HG03139 (cell line): ENCODE measurements at regions not wholly inside any gene's neighbourhood (a gene's known extent, or its start where the extent isn't known, plus 50 kb on each side); places are given as distances from the start of the nearest gene placed in this dataset.
"Not testable (repeated sequence)": the region's sequence is repeated elsewhere in the genome, so short reads cannot be mapped to it uniquely, and the experiment has no call there.

Source experiments
- ATAC-seq: cut with Tn5 transposase; IDR thresholded peaks from one replicate; pipeline ENCODE4 v1.9.1; 2021; ENCODE audit not compliant: unreplicated experiment

GRCh38 chr2:118791483-118791882 is 56.0 kb downstream of the EN1 start:
- ATAC-seq: no peak

DNA sequence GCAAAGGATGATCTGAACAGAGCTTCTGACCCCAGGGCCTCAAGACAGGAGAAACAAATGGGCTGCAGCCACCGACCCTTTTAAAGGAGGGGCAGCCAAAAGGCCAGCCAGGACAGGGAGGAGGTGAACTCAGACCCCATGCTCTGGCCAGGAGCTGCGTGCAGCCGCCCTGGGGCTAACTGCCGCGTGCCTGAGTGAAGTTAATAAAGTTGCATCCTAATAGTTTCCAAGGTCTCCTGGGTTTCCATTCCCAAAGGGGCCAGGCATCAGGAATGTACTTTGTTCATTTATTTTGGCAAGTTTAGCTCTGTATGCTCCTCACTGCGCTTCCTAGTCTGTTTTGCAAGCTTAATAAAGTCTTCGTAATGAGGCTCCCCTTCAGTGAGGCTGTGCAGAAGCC is 60.7 kb downstream of the EN1 start:
- ATAC-seq: no peak

DNA sequence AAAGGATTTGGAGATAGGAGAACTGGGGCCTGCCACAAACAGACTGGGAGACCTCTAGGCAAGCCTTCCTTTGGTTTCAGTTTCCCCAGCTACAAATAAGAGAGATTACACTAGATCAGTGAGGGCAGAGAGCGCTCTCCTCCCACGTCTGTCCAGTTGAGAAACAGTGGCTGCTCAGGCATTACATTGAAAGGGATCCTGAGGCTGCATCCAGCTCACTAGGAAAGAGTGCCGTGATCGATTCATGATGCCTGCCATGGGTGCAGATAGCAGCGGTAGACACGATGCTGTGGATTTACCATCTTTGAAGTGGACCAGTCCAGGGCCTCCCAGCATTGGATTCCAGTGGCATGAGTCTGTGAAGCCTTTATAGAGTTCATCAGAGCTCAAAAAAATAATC is 62.6 kb downstream of the EN1 start:
- ATAC-seq: no peak

GRCh38 chr2:118779362-118779761 is 68.1 kb downstream of the EN1 start:
- ATAC-seq: no peak

GRCh38 chr2:118774458-118775133 is 72.9 kb downstream of the EN1 start:
- ATAC-seq: no peak

DNA sequence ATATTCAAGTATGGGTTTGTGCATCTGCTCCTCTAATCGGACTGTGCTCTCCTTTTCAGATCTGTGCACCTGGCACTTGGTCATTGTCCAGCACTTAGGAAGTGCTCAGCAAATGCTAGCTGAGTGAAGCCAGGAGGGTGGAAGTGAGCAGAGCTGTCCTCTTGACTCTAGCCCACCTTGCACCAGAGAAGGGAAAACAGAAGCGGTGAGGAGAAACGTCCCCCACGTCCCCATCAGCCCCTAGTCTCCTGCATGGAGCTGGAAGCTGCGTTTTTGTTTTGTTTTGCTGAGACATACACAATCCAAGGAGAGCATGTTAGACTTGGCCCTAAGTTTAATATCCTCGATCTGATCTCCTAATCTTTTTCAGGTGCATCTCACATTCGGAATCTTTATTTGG is 73.6 kb downstream of the EN1 start:
- ATAC-seq: no peak

- ATAC-seq: no peak
These were observed 74.8 kb downstream of the EN1 start for GRCh38 chr2:118772487-118773200.

DNA sequence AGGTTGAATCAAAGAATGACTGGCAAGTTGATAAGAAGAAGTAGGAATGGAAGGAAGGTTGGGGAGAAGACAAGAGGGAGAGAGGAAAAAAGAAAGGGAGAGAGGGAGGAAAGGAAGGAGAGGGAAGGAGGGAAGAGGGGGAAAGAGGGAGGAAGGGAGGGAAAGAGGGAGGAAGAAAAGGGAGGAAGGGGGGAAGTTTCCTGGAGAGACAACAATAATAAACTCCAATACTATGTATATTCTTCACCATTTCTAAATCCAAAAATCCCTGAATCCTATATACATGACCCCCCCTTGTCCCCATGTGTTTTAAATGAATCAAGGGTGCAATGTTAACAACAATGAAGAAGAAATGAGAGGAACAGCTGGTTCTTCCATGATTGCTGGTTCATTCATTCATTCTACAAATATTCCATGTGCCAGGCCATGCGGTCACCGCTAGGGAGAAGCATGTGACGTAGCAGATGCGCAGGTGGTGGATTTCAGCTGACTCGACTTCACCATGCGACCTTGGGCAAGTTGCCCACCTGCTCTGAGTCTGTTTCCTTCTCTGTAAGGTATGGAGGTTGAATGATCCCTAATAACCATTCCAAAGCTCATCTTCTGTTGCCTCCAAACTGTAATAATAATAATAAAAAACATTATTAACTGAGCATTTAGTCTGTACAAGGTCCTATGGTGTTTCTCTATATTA is 77.6 kb downstream of the EN1 start:
- ATAC-seq: no peak

- ATAC-seq: no peak
These were observed 80.6 kb downstream of the EN1 start for GRCh38 chr2:118766871-118767270.

- ATAC-seq: no peak
These were observed 82.6 kb downstream of the EN1 start for GRCh38 chr2:118764855-118765254.

- no peak for ATAC-seq
These were observed 83.7 kb downstream of the EN1 start for GRCh38 chr2:118763797-118764196.

- ATAC-seq: no peak
These were observed 85.2 kb downstream of the EN1 start for GRCh38 chr2:118762290-118762689.

- ATAC-seq: no peak
These were observed 85.7 kb downstream of the EN1 start for GRCh38 chr2:118761771-118762170.

- ATAC-seq: no peak
These were observed 91.5 kb downstream of the EN1 start for GRCh38 chr2:118755901-118756300.

- no peak for ATAC-seq
These were observed 92.1 kb downstream of the EN1 start for GRCh38 chr2:118755384-118755783.

GRCh38 chr2:118752762-118753429 is 94.6 kb downstream of the EN1 start:
- no peak for ATAC-seq

GRCh38 chr2:118750959-118751565 is 96.4 kb downstream of the EN1 start:
- no peak for ATAC-seq

DNA sequence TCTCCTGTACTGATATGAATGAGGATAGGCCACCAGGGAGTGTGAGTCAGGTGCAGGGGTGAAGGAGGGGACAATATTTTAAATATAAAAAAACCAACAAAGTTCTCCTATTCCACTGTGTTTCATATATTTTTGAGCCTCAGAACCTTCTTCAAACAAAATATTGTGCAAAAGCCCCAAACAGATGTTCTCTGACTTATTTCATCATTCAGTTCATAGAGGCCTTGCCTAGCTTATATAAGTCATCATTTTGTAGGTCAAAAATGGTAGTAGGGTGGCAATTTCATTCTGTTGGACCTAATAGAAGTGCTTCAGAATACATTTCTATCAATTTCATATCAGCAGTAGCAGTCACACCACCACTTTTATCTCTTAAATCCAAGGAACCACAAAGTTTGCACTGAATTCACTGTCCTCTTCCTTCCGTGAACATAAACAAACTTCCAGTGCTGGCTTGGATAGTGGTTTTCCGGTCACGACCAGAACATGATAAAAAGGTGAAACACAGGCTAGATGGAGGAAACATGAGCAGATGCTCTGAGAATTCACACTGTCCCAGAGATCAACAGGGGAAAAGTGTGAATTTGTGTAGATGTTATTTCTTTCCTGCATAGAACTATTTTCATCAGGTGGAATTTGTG is 99.1 kb downstream of the EN1 start:
- ATAC-seq: no peak

DNA sequence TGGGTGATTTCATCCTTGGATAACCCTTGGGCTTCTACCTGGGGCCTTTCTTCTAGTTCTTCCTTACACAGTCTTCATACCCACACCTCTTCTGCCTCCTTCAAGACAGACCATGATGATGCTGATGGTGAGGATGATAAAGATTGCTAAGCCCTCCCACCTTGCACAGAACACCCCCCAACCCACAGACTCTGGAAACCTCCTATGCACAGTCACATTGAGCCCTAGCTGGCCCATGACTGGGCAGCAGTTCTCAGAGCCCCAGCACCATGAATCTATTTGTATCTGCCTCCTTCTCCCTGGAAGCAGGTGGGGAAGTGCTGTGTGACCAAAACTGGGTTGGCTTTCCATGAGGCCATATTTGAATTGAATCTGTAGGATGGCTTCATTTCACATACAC is 99.8 kb downstream of the EN1 start:
- ATAC-seq: no peak

GRCh38 chr2:118747066-118747465 is 100.4 kb downstream of the EN1 start:
- no peak for ATAC-seq

DNA sequence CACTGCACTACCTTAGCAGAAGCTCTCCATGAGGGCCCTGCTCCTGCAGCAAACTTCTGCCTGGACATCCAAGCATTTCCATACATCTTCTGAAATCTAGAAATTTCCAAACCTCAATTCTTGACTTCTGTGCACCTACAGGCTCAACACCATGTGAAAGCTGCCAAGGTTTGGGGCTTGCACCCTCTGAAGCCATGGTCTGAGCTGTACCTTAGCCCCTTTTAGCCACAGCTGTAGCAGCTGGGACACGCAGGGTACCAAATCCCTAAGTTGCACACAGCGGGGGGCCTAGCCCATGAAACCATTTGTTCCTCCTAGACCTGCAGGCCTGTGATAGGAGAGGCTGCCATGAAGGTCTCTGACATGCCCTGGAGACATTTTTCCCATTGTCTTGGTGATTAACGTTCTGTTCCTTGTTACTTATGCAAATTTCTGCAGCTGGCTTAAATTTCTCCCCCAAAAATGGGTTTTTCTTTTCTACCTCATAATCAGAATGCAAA is 102.7 kb downstream of the EN1 start:
- not testable (repeated sequence) for ATAC-seq
